ENCODE measurements at regions not wholly inside any gene's neighbourhood (a gene's known extent, or its start where the extent isn't known, plus 50 kb on each side); places are given as distances from the start of the nearest gene placed in this dataset.

DNA sequence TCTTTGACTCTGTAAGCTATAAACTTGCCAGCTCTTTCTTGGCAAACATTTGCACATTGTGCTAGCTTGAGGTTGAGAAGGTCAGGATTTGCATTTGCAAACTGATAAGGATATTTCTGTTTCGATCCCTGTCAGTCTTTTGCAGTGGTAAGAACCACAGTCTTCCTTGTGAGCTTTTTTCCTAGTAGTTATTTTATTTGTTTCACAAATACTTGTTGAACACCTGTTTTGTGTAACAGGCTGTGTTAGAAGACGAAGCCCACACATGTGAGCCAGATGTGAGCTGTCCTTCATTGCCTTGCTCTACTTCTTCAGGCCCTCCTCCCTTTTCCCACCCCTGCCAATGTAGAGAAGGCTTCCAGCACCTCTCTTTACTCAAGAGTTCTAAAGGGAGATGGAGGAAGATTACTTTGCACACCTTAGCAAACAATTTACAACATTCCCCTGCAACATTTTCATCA is 327.0 kb upstream of the KLF4 start:
- peaks cover 3% of the 10 kb centered on the region for H3K4me1 ChIP-seq (ENCODE audit: control insufficient read depth, insufficient read depth, low read length)
- no CpG with 5 or more reads among the region's 2 CpGs for WGBS (ENCODE audit: insufficient coverage)
- no peak overlapping the region for H3K27ac ChIP-seq (ENCODE audit: low read depth, low read length)
- DNase-seq (ENCODE audit: low read depth in 4 of 6, low spot score in 6 of 6): no peak
- no peak overlapping the region for H3K4me3 ChIP-seq (ENCODE audit: low read depth, low read length)
- no peaks in the 10 kb centered on the region for H3K9me3 ChIP-seq (ENCODE audit: control insufficient read depth, insufficient read depth, low read length)
- H3K27me3 ChIP-seq (ENCODE audit: control insufficient read depth, insufficient read depth, low read length): no peaks in the 10 kb centered on the region
- no peaks in the 10 kb centered on the region for H3K36me3 ChIP-seq (ENCODE audit: control insufficient read depth, insufficient read depth, low read length)

DNA sequence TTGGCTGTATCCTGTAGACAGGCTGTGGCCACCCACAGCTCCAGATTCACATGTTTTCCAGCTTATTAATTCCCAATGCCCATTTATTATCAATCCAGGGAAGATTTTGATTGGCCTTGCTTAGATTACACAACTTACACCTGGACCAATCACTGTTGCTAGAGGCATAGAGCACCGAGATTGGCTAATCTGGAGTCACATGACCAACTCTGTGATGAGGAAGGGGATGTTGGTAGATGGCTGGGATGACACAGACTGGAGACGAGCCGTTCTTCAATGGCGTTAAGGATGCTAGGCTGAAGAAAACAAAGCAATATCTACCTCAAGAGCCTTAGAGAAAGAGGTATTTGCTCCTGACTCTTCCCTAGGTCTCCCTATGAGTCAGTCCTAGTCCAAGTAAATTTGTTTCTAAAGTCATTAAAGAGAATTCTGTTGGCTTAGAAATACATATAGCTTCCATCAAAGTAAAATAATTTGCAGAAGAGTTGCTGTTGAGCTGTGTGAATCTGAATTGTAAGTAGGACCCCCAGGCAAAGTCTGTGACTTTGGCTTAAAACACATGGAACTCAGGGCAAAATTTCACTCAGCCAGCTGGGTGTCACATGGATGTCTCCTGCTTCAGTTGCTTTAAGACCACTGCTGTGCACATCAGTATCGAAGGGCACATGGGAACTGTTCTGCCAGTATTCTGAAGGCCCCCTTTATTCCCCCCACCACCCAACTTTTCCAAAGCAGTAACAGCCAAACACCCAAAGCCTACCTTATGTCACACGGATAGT is 326.4 kb upstream of the KLF4 start:
- Histone ChIP-seq H3K27me3 (ENCODE audit: control insufficient read depth, insufficient read depth, low read length) (no peaks in the 10 kb centered on the region), H3K4me3 (ENCODE audit: low read depth, low read length) (no peak overlapping the region), H3K36me3 (ENCODE audit: control insufficient read depth, insufficient read depth, low read length) (no peaks in the 10 kb centered on the region), H3K27ac (ENCODE audit: low read depth, low read length) (no peak overlapping the region), H3K4me1 (ENCODE audit: control insufficient read depth, insufficient read depth, low read length) (peaks cover 3% of the 10 kb centered on the region), H3K9me3 (ENCODE audit: control insufficient read depth, insufficient read depth, low read length) (no peaks in the 10 kb centered on the region)
- no peak for DNase-seq (ENCODE audit: low read depth in 4 of 6, low spot score in 6 of 6)
- WGBS (ENCODE audit: insufficient coverage): 79% methylated on average over 1 of the region's 6 CpGs

- Histone ChIP-seq H3K4me3 (ENCODE audit: low read depth, low read length) (no peak overlapping the region), H3K9me3 (ENCODE audit: control insufficient read depth, insufficient read depth, low read length) (no peaks in the 10 kb centered on the region), H3K27ac (ENCODE audit: low read depth, low read length) (no peak overlapping the region), H3K27me3 (ENCODE audit: control insufficient read depth, insufficient read depth, low read length) (peaks cover 3% of the 10 kb centered on the region), H3K36me3 (ENCODE audit: control insufficient read depth, insufficient read depth, low read length) (no peaks in the 10 kb centered on the region), H3K4me1 (ENCODE audit: control insufficient read depth, insufficient read depth, low read length) (no peaks in the 10 kb centered on the region)
- DNase-seq (ENCODE audit: low read depth in 4 of 6, low spot score in 6 of 6): no peak
- no CpG with 5 or more reads among the region's 6 CpGs for WGBS (ENCODE audit: insufficient coverage)
Observed at GRCh38 chr9:107813287-107813686, 323.7 kb upstream of the KLF4 start.

GRCh38 chr9:107810461-107810961 is 320.9 kb upstream of the KLF4 start:
- no peak overlapping the region for H3K27ac ChIP-seq (ENCODE audit: low read depth, low read length)
- WGBS (ENCODE audit: insufficient coverage): 81% methylated on average over 4 of the region's 6 CpGs

DNA sequence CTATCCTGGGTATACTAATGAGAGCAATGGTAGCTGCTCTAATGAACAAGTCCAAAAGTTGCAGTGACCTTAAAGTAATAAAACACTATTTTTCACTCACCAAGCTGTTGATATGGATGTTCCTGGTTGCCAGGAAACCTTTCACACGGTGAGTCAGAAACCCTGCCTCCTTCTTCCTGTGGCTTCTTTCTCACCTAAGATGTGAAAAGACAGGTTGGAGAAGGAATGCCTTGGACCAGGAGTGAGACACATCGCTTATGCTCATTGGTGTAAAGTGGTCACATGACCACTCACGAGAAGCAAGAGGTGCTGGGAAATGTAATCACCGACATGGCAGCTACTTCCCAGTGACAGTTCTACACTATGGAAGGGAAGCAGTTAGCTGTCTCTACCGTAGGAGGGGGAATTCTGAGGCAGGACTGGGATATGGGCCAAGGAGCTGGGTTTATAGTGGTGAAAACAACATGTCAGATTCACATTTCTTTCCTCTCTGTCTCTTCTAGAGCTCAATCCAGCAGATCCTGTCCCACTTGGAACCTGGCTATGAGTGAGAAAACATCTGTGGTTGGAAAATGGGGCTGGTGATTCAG is 320.4 kb upstream of the KLF4 start:
- no peak for DNase-seq (ENCODE audit: low read depth in 4 of 6, low spot score in 6 of 6)
- Histone ChIP-seq H3K27ac (ENCODE audit: low read depth, low read length) (no peak overlapping the region), H3K9me3 (ENCODE audit: control insufficient read depth, insufficient read depth, low read length) (no peaks in the 10 kb centered on the region), H3K36me3 (ENCODE audit: control insufficient read depth, insufficient read depth, low read length) (no peaks in the 10 kb centered on the region), H3K27me3 (ENCODE audit: control insufficient read depth, insufficient read depth, low read length) (peaks cover 3% of the 10 kb centered on the region), H3K4me1 (ENCODE audit: control insufficient read depth, insufficient read depth, low read length) (no peaks in the 10 kb centered on the region), H3K4me3 (ENCODE audit: low read depth, low read length) (no peak overlapping the region)
- 80% methylated on average over 1 of the region's 5 CpGs for WGBS (ENCODE audit: insufficient coverage)

More at GRCh38 chr9:107810461-107810961, 320.9 kb upstream of the KLF4 start:
- H3K36me3 ChIP-seq (ENCODE audit: control insufficient read depth, insufficient read depth, low read length): no peaks in the 10 kb centered on the region
- no peaks in the 10 kb centered on the region for H3K4me1 ChIP-seq (ENCODE audit: control insufficient read depth, insufficient read depth, low read length)
- no peaks in the 10 kb centered on the region for H3K9me3 ChIP-seq (ENCODE audit: control insufficient read depth, insufficient read depth, low read length)
- no peak overlapping the region for H3K4me3 ChIP-seq (ENCODE audit: low read depth, low read length)
- no peak for DNase-seq (ENCODE audit: low read depth in 4 of 6, low spot score in 6 of 6)
- peaks cover 3% of the 10 kb centered on the region for H3K27me3 ChIP-seq (ENCODE audit: control insufficient read depth, insufficient read depth, low read length)

- Histone ChIP-seq H3K27ac (ENCODE audit: low read depth, low read length) (no peak overlapping the region), H3K9me3 (ENCODE audit: control insufficient read depth, insufficient read depth, low read length) (no peaks in the 10 kb centered on the region), H3K4me3 (ENCODE audit: low read depth, low read length) (no peak overlapping the region), H3K36me3 (ENCODE audit: control insufficient read depth, insufficient read depth, low read length) (no peaks in the 10 kb centered on the region), H3K4me1 (ENCODE audit: control insufficient read depth, insufficient read depth, low read length) (no peaks in the 10 kb centered on the region), H3K27me3 (ENCODE audit: control insufficient read depth, insufficient read depth, low read length) (peaks cover 3% of the 10 kb centered on the region)
- no peak for DNase-seq (ENCODE audit: low read depth in 4 of 6, low spot score in 6 of 6)
- WGBS (ENCODE audit: insufficient coverage): 80% methylated on average over 1 of the region's 4 CpGs
Observed at GRCh38 chr9:107807183-107807582, 317.6 kb upstream of the KLF4 start.

DNA sequence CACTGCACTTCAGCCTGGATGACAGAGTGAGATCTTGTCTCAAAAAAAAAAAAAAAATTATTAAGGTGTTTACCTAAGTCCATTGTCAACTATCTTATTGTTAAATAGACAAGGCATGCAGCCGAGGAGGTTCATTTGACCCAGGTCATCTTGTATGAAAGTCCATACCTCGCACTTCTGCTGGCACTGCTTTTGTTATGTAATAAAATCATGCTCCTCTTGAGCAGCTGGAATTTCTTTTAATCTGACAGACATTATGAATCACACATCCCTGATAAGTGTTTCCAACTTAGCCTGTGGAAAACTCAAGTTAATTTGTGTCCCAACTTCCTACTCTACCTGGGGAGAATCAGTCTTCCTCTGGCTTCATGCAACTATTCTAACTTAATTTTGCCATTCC is 315.6 kb upstream of the KLF4 start:
- Histone ChIP-seq H3K27me3 (ENCODE audit: control insufficient read depth, insufficient read depth, low read length) (peaks cover 3% of the 10 kb centered on the region), H3K27ac (ENCODE audit: low read depth, low read length) (no peak overlapping the region), H3K4me1 (ENCODE audit: control insufficient read depth, insufficient read depth, low read length) (no peaks in the 10 kb centered on the region), H3K9me3 (ENCODE audit: control insufficient read depth, insufficient read depth, low read length) (no peaks in the 10 kb centered on the region), H3K36me3 (ENCODE audit: control insufficient read depth, insufficient read depth, low read length) (no peaks in the 10 kb centered on the region), H3K4me3 (ENCODE audit: low read depth, low read length) (no peak overlapping the region)
- no peak for DNase-seq (ENCODE audit: low read depth in 4 of 6, low spot score in 6 of 6)
- no CpG with 5 or more reads among the region's 2 CpGs for WGBS (ENCODE audit: insufficient coverage)

GRCh38 chr9:107794259-107794658 is 304.7 kb upstream of the KLF4 start:
- no peaks in the 10 kb centered on the region for H3K27me3 ChIP-seq (ENCODE audit: control insufficient read depth, insufficient read depth, low read length)
- no peak overlapping the region for H3K4me3 ChIP-seq (ENCODE audit: low read depth, low read length)
- DNase-seq (ENCODE audit: low read depth in 4 of 6, low spot score in 6 of 6): peak in 1 of 6 donors; percentile 16
- H3K27ac ChIP-seq (ENCODE audit: low read depth, low read length): no peak overlapping the region
- WGBS (ENCODE audit: insufficient coverage): no CpG with 5 or more reads among the region's 2 CpGs
- H3K4me1 ChIP-seq (ENCODE audit: control insufficient read depth, insufficient read depth, low read length): no peaks in the 10 kb centered on the region
- no peaks in the 10 kb centered on the region for H3K9me3 ChIP-seq (ENCODE audit: control insufficient read depth, insufficient read depth, low read length)
- H3K36me3 ChIP-seq (ENCODE audit: control insufficient read depth, insufficient read depth, low read length): no peaks in the 10 kb centered on the region

DNA sequence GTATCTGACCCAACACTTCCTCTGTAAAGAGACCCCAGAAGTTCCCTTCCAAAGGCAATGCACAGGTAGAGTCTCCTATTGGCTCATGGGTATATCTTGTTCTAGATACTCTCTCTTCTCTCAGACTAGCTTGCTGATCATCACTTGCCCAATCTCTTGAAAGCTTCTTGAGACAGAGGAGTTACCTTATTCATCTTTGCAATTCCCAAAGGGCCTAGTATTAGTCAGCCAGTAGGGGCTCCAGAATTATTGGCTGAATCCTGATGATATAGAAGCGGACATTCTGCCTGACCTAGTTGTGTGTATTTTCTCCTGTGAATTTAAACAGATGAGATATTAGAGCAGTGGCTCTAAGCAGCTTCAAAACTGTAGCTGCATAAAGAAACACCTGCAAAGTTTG is 304.0 kb upstream of the KLF4 start:
- Histone ChIP-seq H3K36me3 (ENCODE audit: control insufficient read depth, insufficient read depth, low read length) (no peaks in the 10 kb centered on the region), H3K4me3 (ENCODE audit: low read depth, low read length) (no peak overlapping the region), H3K27me3 (ENCODE audit: control insufficient read depth, insufficient read depth, low read length) (no peaks in the 10 kb centered on the region), H3K4me1 (ENCODE audit: control insufficient read depth, insufficient read depth, low read length) (no peaks in the 10 kb centered on the region), H3K9me3 (ENCODE audit: control insufficient read depth, insufficient read depth, low read length) (no peaks in the 10 kb centered on the region), H3K27ac (ENCODE audit: low read depth, low read length) (no peak overlapping the region)
- DNase-seq (ENCODE audit: low read depth in 4 of 6, low spot score in 6 of 6): no peak
- 100% methylated on average over 1 of the region's 1 CpG for WGBS (ENCODE audit: insufficient coverage)

DNA sequence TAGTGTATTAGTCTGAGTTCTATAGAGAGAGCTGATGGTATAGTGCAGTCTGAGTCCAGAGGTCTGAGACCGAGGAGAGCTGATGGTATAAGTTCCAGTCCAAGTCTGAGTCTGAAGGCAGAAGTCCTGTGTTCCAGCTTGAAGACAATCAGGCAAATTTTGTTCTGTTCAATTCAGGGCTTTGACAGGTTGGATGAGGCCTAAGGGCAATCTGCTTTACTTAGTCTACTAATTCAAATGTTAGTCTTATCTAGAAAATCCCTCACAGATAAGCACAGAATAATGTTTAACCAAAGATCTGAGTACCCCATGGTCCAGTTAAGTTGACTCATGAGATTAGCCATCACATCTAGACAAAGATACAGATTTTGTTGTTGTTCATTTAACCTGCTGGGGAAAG is 303.0 kb upstream of the KLF4 start:
- H3K9me3 ChIP-seq (ENCODE audit: control insufficient read depth, insufficient read depth, low read length): no peaks in the 10 kb centered on the region
- DNase-seq (ENCODE audit: low read depth in 4 of 6, low spot score in 6 of 6): no peak
- H3K4me1 ChIP-seq (ENCODE audit: control insufficient read depth, insufficient read depth, low read length): no peaks in the 10 kb centered on the region
- H3K4me3 ChIP-seq (ENCODE audit: low read depth, low read length): no peak overlapping the region
- 86% methylated on average over 1 of the region's 1 CpG for WGBS (ENCODE audit: insufficient coverage)
- H3K36me3 ChIP-seq (ENCODE audit: control insufficient read depth, insufficient read depth, low read length): no peaks in the 10 kb centered on the region
- H3K27ac ChIP-seq (ENCODE audit: low read depth, low read length): no peak overlapping the region
- no peaks in the 10 kb centered on the region for H3K27me3 ChIP-seq (ENCODE audit: control insufficient read depth, insufficient read depth, low read length)
